ENCODE measurements at regions not wholly inside any gene's neighbourhood (a gene's known extent, or its start where the extent isn't known, plus 50 kb on each side); places are given as distances from the start of the nearest gene placed in this dataset.
"Not testable (repeated sequence)": the region's sequence is repeated elsewhere in the genome, so short reads cannot be mapped to it uniquely, and the experiment has no call there.

DNA sequence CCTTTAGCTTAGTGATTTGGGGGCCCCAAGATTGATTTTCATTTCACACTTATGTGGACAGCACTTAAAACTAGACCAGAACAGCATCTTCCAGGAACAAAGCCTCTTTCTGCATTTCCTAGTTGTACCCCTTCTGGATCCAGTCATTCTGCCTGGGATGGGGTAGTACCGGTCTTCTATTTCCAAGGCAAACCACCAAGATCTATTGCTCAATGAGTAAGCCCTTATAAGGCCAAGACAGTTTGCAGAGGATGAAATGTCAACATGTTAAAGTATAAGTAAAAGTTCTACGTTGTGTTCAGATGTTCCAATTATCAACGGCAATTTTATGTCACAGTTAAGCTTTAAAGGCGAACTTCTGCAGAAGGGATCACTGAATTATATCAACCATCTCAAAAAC is 106.9 kb upstream of the ZNF746 start:
- no peak for DNase-seq (ENCODE audit: low spot score)

DNA sequence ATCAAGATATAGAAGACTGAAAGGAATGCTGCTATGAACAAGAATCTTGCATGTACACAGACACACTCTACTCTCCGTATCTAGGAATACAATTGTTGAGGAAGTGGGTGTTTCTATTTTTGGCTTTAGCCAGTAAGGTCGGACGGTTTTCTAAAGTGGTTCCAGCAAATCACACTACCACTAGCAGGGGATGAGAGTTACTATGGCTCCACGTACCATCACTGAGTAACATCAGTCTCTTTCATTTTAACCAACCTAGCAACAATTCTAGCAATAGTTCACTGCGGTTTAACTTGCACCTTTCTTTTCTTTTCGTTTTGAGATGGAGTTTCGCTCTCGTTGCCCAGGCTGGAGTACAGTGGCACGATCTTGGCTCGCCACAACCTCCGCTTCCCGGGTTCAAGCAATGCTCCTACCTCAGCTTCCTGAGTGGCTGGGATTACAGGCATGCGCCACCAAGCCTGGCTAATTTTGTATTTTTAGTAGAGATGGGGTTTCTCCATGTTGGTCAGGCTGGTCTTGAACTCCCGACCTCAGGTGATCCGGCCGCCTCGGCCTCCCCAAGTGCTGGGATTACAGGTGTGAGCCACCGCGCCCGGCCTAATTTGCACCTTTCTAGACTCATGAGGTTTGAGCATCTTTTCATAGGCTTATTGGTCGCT is 103.2 kb upstream of the ZNF746 start:
- DNase-seq (ENCODE audit: low spot score), result not testable (repeated sequence)

DNA sequence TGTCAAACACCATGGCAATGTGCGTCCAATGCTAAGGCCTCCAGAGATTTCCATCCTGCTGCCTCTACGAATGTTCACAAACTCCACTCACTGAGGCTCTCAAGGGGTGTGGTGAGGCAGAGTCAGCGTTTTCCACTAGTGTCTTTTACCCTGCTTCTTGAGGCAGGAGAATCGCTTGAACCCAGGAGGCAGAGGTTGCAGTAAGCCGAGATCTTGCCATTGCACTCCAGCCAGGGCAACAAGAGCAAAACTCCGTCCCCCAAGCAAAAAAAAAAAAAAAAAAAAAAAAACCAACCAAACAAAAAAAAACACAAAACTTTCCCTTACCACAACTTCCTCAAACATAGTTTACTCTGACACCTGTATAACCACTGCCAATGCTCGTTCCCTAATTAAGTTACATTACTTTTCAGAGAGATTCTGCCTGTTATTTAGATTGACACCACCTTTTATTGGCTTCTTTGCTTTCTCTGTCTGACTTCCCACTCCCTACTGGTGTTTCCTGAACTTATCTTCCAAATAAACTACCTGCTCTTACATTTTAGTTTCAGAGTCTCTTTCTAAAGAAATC is 102.1 kb upstream of the ZNF746 start:
- no peak for DNase-seq (ENCODE audit: low spot score)

DNA sequence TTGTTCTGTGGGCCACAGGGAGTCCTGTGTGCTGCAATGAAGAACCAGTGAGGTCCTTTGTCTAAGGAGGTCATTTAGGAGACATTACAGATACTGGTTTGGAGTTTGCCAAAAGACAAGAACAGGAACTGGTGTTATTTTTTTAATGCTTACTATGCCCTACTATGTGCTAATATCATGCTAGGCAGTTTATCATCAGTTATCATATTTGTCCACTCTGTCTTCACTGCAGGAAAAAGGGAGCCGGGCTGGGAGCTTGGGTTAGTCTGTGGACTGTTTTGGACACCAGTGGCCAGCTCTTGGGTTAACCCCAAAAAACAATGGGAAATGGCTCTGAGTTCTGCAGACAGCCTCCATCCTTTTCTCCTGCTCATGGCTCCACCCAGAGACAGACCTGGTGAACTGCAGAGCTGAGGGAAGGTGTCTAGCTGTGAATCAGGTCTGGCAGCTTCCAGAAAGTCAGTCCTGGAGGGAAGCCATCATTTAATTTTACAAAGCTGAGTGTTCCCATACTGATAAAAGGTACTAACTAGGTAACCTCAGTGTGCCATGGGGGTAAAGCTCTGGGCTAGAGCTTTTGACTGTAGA is 101.2 kb upstream of the ZNF746 start:
- peak; percentile 53 for DNase-seq (ENCODE audit: low spot score)

DNA sequence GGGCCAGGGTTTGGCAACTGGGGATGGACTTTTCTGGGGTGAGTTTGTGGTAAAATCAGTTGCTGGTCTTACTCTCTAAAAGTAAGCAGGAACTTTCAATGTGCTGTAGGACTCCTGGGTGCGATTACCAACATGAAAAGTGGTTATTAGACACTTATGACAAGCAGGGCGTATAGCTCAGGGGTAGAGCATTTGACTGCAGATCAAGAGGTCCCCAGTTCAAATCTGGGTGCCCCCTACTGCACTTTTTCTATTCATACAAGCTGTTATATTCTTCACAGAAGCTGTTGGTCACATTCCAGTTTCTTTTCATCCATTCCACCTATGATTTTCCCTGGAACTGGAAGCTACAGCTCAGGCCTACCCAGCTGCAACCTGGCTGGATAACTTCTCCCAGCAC is 100.2 kb upstream of the ZNF746 start:
- DNase-seq (ENCODE audit: low spot score), result not testable (repeated sequence)

DNA sequence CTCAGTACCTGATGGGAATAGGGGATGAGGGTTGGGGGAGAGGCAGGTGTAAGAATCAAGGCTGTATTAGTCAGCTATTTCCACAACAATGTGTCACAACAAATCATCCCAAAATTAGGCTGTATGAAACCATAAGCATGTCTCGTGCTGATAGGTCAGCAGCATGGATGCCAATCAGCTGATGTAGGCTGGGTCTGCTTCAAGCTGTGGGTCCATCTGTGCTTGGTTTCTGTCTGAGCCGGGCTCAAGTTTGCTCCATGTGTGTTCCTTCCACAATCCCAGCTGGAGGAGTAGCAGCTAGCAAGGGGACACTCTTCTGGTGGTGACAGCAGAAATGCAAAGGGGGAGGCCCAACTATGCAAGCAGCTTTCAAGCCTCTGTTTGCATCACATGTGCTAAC is 97.9 kb upstream of the ZNF746 start:
- DNase-seq (ENCODE audit: low spot score), result no peak

DNA sequence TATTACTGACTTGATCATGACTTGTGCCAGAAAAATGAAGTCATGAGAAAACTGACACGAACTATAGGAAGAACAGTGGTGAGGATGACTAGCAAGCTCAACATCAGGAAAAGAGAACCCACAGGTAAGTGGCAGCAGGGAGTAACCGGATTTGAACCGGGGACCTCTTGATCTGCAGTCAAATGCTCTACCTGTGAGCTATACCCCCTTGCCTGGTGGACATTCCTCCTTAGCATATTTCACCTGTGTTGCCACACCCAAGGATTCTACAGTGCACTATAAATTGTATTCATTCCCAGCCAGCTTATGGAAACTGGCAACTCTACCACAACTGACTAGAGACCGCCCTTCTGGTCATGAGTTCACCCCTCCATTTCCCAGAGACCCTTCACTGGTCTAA is 97.5 kb upstream of the ZNF746 start:
- DNase-seq (ENCODE audit: low spot score), result no peak

DNA sequence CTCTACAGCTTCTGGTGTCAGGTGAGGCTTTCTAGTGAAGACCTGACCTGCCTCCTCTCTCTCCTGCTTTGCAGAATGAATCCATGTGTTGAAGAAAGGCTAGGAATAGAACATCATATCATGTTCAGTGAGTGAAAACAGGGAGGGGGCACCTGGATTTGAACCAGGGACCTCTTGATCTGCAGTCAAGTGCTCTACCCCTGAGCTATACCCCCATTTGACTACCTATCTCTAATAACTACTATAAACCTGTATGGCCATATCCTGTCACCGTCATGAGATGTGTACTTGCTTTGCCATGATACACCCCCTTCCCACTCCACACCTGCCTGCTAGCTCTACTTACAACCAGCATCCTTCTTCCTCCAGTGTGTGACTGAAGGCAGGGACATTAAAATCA is 91.3 kb upstream of the ZNF746 start:
- DNase-seq (ENCODE audit: low spot score), result no peak

DNA sequence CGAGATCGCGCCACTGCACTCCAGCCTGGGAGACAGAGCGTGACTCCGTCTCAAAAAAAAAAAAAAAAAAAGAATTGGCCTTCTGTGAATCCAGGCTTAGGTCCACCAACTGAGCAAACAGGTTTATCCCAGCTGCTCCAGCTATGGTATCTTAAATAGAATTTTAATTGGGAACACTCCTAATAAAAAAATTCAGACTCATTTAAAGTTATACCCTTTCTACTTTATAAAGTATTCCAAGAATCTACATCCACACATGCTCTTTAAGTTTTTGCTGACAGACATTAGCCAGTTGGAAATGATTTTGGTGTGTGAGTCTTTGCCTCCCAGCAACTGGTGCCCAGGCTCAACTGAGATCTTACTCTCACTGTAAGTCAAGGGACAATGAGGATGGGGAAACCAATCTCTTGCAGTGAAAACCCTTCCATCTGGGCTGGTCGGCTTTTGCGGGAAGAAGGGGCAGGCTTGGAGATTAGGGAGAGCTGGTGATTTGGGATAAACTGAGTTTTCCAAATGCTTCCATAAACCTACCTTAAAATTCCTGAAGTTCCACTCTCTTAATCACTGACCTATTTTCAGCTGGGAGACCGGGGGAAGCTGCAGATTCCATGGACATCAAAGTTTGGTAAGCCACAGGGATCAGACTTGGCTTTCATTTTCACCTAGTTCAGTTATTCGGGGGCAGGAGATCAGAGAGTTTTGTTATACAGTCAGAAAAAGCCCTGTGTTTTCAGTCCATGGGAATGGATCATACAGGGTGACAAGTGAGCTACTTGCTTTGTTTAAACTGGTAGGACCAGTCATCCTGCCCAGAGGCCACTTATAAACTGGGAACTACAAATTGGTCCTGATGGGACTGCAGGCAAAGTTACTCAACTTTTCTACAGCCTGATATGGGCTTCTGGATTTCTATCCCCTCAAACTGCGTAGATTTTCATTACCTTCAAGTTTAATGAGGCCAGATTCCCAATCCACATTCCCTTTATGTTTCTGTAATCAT is 89.3 kb upstream of the ZNF746 start:
- no peak for DNase-seq (ENCODE audit: low spot score)

DNA sequence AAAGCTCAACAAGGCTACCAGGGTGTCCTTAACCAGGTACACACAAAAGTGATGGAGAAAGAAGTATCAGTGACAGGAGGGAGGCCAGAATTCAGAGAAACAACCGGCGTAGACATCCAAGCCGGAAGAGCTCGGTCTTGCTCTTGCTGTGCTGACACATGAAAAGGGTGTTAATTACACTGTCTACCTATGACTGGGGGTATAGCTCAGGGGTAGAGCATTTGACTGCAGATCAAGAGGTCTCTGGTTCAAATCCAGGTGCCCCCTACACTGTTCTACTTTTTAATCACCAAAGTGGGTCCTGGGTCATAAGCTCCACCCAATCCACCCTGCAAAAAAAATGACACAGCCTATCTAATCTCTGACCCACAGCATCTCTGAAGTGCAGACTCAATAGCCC is 86.9 kb upstream of the ZNF746 start:
- DNase-seq (ENCODE audit: low spot score), result no peak

DNA sequence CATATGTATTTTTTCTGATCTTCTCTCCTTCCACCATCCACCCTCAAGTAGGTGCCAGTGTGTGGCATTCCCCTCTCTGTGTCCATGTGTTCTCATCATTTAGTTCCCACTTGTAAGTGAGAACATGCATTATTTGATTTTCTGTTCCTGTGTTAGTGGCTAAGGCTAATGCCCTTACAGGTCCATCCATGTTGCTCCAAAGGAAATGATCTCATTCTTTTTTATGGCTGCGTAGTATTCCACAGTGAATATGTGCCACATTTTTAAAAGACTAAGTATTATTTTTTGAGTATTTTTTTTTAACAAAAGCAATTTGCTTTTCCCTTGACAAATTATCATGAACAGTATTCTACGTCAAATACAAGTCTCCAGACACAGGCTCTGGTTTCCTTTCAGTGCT is 86.4 kb upstream of the ZNF746 start:
- no peak for DNase-seq (ENCODE audit: low spot score)

DNA sequence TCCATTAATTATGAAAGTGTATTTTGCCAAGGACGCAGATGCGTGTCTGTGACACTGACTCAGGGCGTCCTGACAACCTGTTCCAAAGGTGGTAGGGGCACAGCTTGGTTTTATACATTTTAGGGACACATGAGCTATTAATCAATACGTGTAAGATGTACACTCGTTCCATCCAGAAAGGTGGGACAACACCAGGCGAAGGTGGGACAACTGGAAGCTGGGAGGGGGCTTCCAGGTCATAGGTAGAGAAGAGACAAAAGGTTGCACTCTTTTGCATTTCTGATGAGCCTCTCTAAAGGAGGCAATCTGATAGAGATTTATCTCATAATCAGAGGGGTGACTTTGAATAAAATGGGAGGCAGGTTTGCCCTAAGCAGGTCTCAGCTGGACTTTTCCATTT is 82.7 kb upstream of the ZNF746 start:
- no peak for DNase-seq (ENCODE audit: low spot score)

DNA sequence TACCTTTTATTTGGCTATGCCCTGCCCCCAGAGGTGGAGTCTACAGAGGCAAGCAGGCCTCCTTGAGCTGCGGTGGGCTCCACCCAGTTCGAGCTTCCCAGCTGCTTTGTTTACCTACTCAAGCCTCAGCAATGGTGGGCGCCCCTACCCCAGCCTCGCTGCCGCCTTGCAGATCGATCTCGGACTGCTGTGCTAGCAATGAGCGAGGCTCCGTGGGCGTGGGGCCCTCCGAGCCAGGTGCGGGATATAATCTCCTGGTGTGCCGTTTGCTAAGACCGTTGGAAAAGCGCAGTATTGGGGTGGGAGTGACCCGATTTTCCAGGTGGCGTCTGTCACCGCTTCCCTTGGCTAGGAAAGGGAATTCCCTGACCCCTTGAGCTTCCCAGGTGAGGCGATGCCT is 81.8 kb upstream of the ZNF746 start:
- DNase-seq (ENCODE audit: low spot score), result not testable (repeated sequence)

DNA sequence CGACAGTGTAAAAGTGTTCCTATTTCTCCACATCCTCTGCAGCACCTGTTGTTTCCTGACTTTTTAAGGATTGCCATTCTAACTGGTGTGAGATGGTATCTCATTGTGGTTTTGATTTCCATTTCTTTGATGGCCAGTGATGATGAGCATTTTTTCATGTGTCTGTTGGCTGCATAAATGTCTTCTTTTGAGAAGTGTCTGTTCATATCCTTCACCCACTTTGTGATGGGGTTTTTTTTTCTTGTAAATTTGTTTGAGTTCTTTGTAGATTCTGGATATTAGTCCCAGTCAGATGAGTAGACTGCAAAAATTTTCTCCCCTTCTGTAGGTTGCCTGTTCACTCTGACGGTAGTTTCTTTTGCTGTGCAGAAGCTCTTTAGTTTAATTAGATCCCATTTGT is 76.8 kb upstream of the ZNF746 start:
- not testable (repeated sequence) for DNase-seq (ENCODE audit: low spot score)

DNA sequence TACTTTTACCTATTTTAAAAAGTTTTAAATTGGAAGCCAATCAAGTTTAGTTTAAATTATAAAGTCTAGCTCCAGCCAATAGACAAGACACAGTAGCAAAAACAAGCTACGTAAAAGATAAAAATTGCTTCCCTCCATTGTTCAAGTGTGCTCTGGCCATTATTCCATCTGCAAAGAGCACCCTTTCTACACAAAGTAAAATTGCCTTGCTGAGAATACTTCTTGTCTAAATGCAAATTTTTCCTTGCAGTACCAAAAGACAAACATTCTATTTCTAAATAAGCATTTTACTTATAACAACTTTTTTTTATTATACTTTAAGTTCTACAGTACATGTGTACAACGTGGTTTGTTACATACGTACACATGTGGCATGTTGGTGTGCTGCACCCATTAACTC is 75.9 kb upstream of the ZNF746 start:
- DNase-seq (ENCODE audit: low spot score), result no peak

DNA sequence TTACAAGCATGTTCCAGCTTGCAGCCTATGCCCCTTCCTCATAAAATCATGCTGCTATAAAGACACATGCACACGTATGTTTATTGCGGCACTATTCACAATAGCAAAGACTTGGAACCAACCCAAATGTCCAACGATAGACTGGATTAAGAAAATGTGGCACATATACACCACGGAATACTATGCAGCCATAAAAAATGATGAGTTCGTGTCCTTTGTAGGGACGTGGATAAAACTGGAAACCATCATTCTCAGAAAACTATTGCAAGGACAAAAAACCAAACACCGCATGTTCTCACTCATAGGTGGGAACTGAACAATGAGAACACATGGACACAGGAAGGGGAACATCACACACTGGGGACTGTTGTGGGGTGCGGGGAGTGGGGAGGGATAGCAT is 75.3 kb upstream of the ZNF746 start:
- DNase-seq (ENCODE audit: low spot score), result not testable (repeated sequence)

DNA sequence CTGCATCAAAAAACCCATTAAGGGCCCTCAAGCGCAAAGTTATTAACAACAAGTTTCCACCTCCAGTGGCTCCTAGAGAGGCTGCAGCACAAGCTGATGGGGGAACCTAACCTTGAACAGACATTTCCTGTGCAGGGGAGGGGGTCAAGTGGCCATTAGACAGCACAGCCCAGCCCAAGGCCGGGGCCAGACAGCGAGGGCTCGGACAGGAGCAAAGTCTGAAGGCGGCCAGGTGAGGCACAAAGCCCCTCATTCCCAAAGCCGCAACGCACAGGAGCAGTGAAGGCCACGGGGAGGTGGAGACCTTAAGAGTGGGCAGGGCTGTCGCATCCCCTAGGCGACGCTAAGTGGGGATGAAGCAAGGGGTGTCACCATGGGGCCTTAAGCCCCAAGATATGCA is 73.2 kb upstream of the ZNF746 start:
- DNase-seq (ENCODE audit: low spot score), result no peak

DNA sequence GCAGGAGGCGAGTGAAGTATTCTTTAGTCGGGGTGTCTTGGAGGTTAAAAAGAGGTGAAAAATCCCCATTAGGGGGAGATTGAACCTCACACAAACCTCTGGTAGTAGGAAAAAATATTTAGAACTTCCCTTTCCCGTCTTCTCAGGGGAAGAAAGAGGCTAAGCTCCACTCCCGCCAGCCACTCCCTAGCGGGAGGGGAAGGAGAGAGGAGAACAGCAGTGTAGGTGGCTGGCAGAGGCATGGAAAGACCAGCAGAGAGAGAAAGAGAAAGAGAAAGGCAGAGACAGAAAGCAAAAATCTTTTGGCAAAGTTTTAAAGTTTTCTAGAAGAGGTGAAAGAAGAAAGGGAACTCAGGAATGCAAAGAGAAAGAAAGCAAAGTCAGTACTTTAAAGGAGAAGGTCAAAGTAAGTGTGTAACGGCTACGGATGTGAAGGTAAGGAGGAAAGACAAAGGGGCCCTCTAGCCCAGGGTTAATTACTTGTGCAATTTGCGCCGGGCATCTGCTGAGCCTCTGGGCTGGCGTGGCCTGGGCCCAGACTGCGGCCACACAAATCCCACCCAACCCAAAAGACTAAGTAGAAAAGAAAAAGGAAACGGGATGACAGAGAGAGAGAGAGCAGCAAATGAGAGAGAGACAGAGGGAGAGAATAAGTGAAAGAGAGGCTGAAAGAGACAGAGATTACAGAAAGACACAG is 72.3 kb upstream of the ZNF746 start:
- no peak for DNase-seq (ENCODE audit: low spot score)

DNA sequence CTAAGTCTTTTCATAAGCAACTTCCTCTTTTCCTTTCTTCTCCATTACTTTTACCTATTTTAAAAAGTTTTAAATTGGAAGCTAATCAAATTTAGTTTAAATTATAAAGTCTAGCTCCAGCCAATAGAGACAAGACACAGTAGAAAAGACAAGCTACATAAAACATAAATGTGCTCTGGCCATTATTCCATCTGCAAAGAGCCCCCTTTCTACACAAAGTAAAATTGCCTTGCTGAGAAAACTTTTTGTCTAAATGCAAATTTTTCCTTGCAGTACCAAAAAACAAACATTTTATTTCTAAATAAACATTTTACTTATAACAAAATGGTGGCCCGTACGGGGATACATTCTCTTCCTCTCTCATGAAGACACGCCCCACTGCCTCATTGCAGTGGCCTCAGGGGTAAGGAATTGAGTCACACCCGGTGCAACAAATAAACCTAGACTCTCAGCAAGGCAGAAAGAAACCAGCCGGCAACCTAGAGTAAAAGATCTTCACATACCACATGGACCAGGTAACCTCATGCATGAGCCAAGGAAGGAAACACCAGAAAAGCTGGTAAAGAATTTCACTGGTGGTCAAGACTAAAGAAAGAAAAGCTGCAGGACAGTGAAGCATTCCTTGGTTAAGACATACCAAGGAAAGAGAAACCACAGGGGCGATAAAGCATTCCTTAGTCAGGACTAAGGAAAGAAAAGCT is 71.6 kb upstream of the ZNF746 start:
- DNase-seq (ENCODE audit: low spot score), result no peak

DNA sequence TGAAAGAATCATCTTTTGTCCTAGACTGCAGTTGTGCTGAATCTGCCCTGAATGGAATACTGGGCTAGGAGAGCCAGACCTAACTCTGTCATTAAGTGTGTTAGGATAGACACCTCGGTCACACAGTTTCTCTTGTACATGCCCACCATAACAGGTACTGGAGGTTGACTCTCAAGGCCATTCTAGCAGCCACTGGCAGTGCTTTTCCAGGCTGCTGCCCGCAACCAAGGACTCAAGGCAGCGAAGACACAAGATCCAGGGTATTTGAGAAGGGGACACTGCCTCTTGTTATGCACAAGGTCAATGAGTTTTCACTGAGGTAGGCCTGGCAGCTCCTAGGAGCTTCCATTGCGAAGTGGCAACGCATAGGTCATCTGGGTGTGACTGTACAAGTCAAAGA is 70.6 kb upstream of the ZNF746 start:
- no peak for DNase-seq (ENCODE audit: low spot score)

DNA sequence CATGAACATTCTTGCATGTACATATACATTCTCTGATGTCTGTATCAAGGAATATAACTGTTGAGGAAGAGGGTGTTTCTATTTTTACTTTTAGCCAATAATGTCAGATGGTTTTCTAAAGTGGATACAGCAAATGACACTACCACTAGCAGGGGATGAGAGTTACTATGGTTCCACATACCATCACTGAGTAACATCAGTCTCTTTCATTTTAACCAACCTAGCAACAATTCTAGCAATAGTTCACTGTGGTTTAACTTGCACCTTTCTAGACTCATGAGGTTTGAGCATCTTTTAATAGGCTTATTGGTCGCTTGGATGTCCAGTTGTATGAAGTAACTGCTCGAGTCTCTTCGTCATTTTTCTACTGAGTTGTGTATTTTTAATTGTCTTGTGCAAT is 68.5 kb upstream of the ZNF746 start:
- DNase-seq (ENCODE audit: low spot score), result no peak

DNA sequence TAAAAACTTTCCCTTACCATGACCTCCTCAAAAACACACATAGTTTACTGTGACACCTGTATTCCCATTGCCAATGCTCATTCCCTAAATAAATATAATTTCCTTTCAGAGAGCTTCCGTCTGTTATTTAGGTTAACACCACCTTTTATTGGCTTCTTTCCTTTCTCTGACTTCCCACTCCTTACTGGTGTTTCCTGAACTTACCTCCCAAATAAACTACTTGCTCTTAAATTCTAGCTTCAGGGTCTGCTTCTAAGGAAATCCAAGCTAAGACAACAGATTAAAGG is 67.4 kb upstream of the ZNF746 start:
- no peak for DNase-seq (ENCODE audit: low spot score)
